C4-2B (cell line): ENCODE measurements at regions not wholly inside any gene's neighbourhood (a gene's known extent, or its start where the extent isn't known, plus 50 kb on each side); places are given as distances from the start of the nearest gene placed in this dataset.

Source experiments
- ZFX ChIP-seq: fragments of 450-650 bp; IDR thresholded peaks from 2 replicates; pipeline ENCODE4 v1.6.1; 2017
- TF ChIP-seq, protein P1 (sequence below): fragments of 450-650 bp; conservative IDR thresholded peaks from 2 replicates; pipeline ENCODE4 v1.5.1; 2017; ENCODE audit warnings: mild to moderate bottlenecking

DNA sequence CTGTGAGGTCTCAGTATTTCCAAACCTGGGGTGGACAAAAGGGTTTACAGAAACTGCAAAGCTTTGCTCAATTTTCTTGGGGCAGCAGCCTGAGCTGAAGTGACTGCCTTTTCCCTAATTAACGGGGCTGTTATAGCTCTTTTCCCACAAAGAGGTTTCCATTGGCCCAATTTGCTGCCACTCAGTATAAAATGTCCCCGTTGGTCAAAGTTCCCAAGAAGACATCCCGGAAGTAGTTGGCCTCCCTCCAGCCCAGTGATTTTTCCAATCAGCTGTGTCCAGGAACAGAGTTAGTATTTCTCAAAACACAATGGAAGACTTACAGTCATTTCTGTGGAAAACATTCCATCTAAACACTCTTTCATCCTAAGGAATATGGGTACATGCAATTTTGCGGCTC lies 643.6 kb downstream of the ACTL7B start:
- TF ChIP-seq, protein P1, sequence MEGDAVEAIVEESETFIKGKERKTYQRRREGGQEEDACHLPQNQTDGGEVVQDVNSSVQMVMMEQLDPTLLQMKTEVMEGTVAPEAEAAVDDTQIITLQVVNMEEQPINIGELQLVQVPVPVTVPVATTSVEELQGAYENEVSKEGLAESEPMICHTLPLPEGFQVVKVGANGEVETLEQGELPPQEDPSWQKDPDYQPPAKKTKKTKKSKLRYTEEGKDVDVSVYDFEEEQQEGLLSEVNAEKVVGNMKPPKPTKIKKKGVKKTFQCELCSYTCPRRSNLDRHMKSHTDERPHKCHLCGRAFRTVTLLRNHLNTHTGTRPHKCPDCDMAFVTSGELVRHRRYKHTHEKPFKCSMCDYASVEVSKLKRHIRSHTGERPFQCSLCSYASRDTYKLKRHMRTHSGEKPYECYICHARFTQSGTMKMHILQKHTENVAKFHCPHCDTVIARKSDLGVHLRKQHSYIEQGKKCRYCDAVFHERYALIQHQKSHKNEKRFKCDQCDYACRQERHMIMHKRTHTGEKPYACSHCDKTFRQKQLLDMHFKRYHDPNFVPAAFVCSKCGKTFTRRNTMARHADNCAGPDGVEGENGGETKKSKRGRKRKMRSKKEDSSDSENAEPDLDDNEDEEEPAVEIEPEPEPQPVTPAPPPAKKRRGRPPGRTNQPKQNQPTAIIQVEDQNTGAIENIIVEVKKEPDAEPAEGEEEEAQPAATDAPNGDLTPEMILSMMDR: no peak
- TF ChIP-seq ZFX: no peak
